PC-3 (cell line): ENCODE measurements at regions not wholly inside any gene's neighbourhood (a gene's known extent, or its start where the extent isn't known, plus 50 kb on each side); places are given as distances from the start of the nearest gene placed in this dataset.

Experiments used
- ATAC-seq: fragments of 200-7000 bp; cut with Tn5 transposase; 2 replicates; pipeline ENCODE4 v1.9.1; 2020; ENCODE audit warnings: mild to moderate bottlenecking, moderate library complexity
- BruUV-seq: library from RNA; stranded (reverse); fragments of 400-500 nt; replicated peaks from 2 replicates; lab custom pipeline; 2021; lab: Mats Ljungman, UMichigan
- CTCF ChIA-PET: fragments of 300-600 bp; sonication (Branson Sonifier 250); formaldehyde crosslinking; loops from one replicate; lab custom pipeline; 2022; ENCODE audit warnings: antibody characterized with exemption; lab: Charles Lee
- POLR2A ChIA-PET: fragments of 300-600 bp; sonication (Branson Sonifier 250); formaldehyde crosslinking; loops from one replicate; lab custom pipeline; 2022; ENCODE audit warnings: antibody characterized with exemption; ENCODE audit not compliant: unreplicated experiment; lab: Charles Lee
- DNase-seq: peaks from one replicate; pipeline ENCODE4 v3.0.0-alpha.2; 2015
- H2AFZ ChIP-seq: fragments of 300-600 bp; sonication (generic); 2 replicates; pipeline ENCODE4 v1.6.0; 2016; ENCODE audit warnings: antibody characterized with exemption, low read length
- H3F3A ChIP-seq: fragments of 300-600 bp; sonication (generic); one replicate; pipeline ENCODE4 v1.6.0; 2017; ENCODE audit warnings: antibody characterized with exemption, low read length, control low read depth, mild to moderate bottlenecking; ENCODE audit not compliant: unreplicated experiment
- H3K27ac ChIP-seq: fragments of 300-600 bp; sonication (generic); 2 replicates; pipeline ENCODE4 v1.5.1; 2016; ENCODE audit warnings: mild to moderate bottlenecking, low read length
- H3K27me3 ChIP-seq: fragments of 300-600 bp; sonication (generic); 2 replicates; pipeline ENCODE4 v1.6.1; 2016; ENCODE audit warnings: low read length, mixed read lengths
- H3K36me3 ChIP-seq: fragments of 300-600 bp; sonication (generic); 2 replicates; pipeline ENCODE4 v1.6.1; 2016; ENCODE audit warnings: low read depth, mixed run types, low read length, mixed read lengths
- H3K4me1 ChIP-seq: fragments of 300-600 bp; sonication (generic); 2 replicates; pipeline ENCODE4 v1.5.1; 2016; ENCODE audit warnings: low read length; ENCODE audit not compliant: insufficient read depth
- H3K4me2 ChIP-seq: fragments of 300-600 bp; sonication (generic); 2 replicates; pipeline ENCODE4 v1.6.0; 2016; ENCODE audit warnings: low read length
- H3K4me3 ChIP-seq: fragments of 300-600 bp; sonication (generic); 2 replicates; pipeline ENCODE4 v1.5.1; 2016; ENCODE audit warnings: mild to moderate bottlenecking, low read length, mixed read lengths
- H3K79me2 ChIP-seq: fragments of 300-600 bp; sonication (generic); 2 replicates; pipeline ENCODE4 v1.6.1; 2017; ENCODE audit warnings: low read length, mixed read lengths
- H3K9ac ChIP-seq: fragments of 300-600 bp; sonication (generic); 2 replicates; pipeline ENCODE4 v1.6.0; 2016; ENCODE audit warnings: mild to moderate bottlenecking, low read length
- H3K9me2 ChIP-seq: fragments of 300-600 bp; sonication (generic); replicated peaks from 2 replicates; pipeline ENCODE4 v1.6.1; 2016; ENCODE audit warnings: mixed run types, low read length, mixed read lengths
- H3K9me3 ChIP-seq: fragments of 300-600 bp; sonication (generic); 2 replicates; pipeline ENCODE4 v1.6.1; 2016; ENCODE audit warnings: low read length, mixed read lengths
- H4K20me1 ChIP-seq: fragments of 300-600 bp; sonication (generic); 2 replicates; pipeline ENCODE4 v1.6.1; 2016; ENCODE audit warnings: low read length, mixed read lengths
- EZH2 ChIP-seq: fragments of 300-600 bp; sonication (generic); IDR thresholded peaks from one replicate; pipeline ENCODE4 v1.6.1; 2017; ENCODE audit warnings: antibody characterized with exemption, mild to moderate bottlenecking, low read length; ENCODE audit not compliant: unreplicated experiment
- EZH2phosphoT487 ChIP-seq: fragments of 300-600 bp; sonication (generic); IDR thresholded peaks from 2 replicates; pipeline ENCODE4 v1.6.1; 2018; ENCODE audit warnings: mild to moderate bottlenecking, antibody characterized with exemption, low read length, borderline replicate concordance
- intact Hi-C: fragments of 100-400 bp; cut with micrococcal nuclease; formaldehyde crosslinking; loops from 2 replicates; pipeline ENCODE4 v1.9.0; 2023
- TF ChIP-seq, protein P1 (sequence below): fragments of 300-600 bp; sonication (generic); conservative IDR thresholded peaks from 2 replicates; pipeline ENCODE4 v1.5.1; 2017; ENCODE audit warnings: antibody characterized with exemption, low read depth, mild to moderate bottlenecking, low read length

DNA sequence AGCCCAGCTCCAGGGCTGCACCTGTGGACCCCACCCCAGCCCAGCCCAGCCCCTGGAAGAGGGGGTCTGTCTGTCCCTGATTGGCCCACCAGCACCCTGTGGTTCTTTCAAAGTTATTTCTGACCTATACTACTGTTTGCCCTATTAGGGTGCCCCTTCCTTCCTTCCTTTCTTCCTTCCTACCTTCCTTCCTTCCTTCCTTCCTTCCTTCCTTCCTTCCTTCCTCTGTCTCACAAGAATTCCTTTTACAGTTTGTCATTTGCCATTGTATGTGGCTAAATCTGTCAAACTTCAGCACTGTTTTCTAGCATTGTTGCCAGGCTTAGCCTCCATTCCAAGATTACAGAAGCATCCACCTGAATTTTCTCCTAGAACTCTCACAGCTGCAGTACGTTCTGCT lies 66.9 kb downstream of the KLF15 start:
- H3K79me2 ChIP-seq, result no peaks in the 10 kb centered on the region
- CTCF ChIA-PET, result no interaction called here
- H3K4me1 ChIP-seq, result no peaks in the 10 kb centered on the region
- intact Hi-C loops, result no loop called here
- POLR2A ChIA-PET, result no interaction called here
- H3K9ac ChIP-seq, result no peak overlapping the region
- no peak for ATAC-seq
- no peaks in the 10 kb centered on the region for H3K9me2 ChIP-seq
- BruUV-seq, result no TSS peak
- no peak overlapping the region for H3K4me2 ChIP-seq
- H3K27me3 ChIP-seq, result no peaks in the 10 kb centered on the region
- H2AFZ ChIP-seq, result no peak overlapping the region
- no peak for TF ChIP-seq EZH2phosphoT487
- TF ChIP-seq, protein P1, sequence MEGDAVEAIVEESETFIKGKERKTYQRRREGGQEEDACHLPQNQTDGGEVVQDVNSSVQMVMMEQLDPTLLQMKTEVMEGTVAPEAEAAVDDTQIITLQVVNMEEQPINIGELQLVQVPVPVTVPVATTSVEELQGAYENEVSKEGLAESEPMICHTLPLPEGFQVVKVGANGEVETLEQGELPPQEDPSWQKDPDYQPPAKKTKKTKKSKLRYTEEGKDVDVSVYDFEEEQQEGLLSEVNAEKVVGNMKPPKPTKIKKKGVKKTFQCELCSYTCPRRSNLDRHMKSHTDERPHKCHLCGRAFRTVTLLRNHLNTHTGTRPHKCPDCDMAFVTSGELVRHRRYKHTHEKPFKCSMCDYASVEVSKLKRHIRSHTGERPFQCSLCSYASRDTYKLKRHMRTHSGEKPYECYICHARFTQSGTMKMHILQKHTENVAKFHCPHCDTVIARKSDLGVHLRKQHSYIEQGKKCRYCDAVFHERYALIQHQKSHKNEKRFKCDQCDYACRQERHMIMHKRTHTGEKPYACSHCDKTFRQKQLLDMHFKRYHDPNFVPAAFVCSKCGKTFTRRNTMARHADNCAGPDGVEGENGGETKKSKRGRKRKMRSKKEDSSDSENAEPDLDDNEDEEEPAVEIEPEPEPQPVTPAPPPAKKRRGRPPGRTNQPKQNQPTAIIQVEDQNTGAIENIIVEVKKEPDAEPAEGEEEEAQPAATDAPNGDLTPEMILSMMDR, result no peak
- TF ChIP-seq EZH2, result no peak
- no peak overlapping the region for H3K4me3 ChIP-seq
- H3F3A ChIP-seq, result no peaks in the 10 kb centered on the region
- H4K20me1 ChIP-seq, result no peaks in the 10 kb centered on the region
- no peaks in the 10 kb centered on the region for H3K9me3 ChIP-seq
- H3K27ac ChIP-seq, result no peak overlapping the region
- no peak for DNase-seq
- no peaks in the 10 kb centered on the region for H3K36me3 ChIP-seq

DNA sequence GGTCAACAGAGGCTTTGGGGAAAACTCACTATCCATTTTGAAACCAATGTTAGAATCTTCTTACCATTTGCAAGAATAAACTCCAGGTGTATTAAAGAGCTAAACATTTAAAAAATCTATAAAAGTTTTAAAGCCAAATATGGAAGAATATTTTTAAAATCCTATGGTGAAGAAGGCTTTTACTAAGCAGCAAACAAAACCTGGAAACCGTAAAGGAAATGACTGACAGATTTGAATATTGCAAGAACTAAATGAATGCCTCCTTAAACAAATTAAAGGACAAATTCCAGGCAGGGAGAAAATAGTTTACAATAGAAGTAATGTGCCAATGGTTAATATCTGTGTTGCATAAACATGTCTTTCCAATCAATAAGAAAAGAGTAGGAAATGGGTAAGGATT lies 68.1 kb downstream of the KLF15 start:
- Histone ChIP-seq H3K9me3 (no peaks in the 10 kb centered on the region), H3K27ac (no peak overlapping the region), H4K20me1 (no peaks in the 10 kb centered on the region), H3K79me2 (no peaks in the 10 kb centered on the region), H3K27me3 (no peaks in the 10 kb centered on the region), H3K4me3 (no peak overlapping the region), H3K36me3 (no peaks in the 10 kb centered on the region), H3K9ac (no peak overlapping the region), H3K4me1 (no peaks in the 10 kb centered on the region), H3F3A (no peaks in the 10 kb centered on the region), H3K4me2 (no peak overlapping the region), H2AFZ (no peak overlapping the region), H3K9me2 (no peaks in the 10 kb centered on the region)
- TF ChIP-seq, protein P1, result no peak
- TF ChIP-seq EZH2phosphoT487 (no peak), EZH2 (no peak)
- DNase-seq (no peak), ATAC-seq (no peak)
- BruUV-seq, result no TSS peak
- ChIA-PET POLR2A (no interaction called here), CTCF (no interaction called here)
- intact Hi-C loops, result no loop called here

DNA sequence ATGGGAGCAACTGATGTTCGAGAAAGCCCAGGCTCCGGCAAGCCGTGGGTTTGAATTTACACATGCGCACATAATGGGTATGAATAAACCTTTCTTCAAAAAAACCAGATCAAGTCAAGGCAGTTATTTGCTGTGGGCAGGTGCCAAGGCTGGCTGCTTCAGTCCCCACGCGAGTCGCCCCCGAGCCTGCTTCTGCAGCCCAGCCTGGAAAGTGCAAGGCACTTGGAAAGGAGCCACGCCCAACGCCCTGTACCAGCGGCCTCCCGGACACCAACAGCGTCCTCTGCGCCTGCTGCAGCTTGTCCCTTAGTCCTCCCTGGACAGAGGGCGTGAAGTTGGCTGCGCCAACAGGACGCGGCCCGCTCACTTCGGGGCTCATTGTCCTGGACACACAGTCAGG lies 68.9 kb downstream of the KLF15 start:
- H3K27me3 ChIP-seq, result no peaks in the 10 kb centered on the region
- no peaks in the 10 kb centered on the region for H3F3A ChIP-seq
- H3K4me1 ChIP-seq, result no peaks in the 10 kb centered on the region
- H3K4me3 ChIP-seq, result no peak overlapping the region
- no peak overlapping the region for H3K9ac ChIP-seq
- DNase-seq (no peak), ATAC-seq (no peak)
- no peaks in the 10 kb centered on the region for H4K20me1 ChIP-seq
- H3K36me3 ChIP-seq, result no peaks in the 10 kb centered on the region
- H3K9me3 ChIP-seq, result no peaks in the 10 kb centered on the region
- no TSS peak for BruUV-seq
- no peak overlapping the region for H2AFZ ChIP-seq
- H3K9me2 ChIP-seq, result no peaks in the 10 kb centered on the region
- ChIA-PET POLR2A (no interaction called here), CTCF (no interaction called here)
- intact Hi-C loops, result no loop called here
- TF ChIP-seq EZH2, result no peak
- no peak for TF ChIP-seq EZH2phosphoT487
- TF ChIP-seq, protein P1, result no peak
- no peak overlapping the region for H3K27ac ChIP-seq
- H3K4me2 ChIP-seq, result no peak overlapping the region
- no peaks in the 10 kb centered on the region for H3K79me2 ChIP-seq
